NCI-H774 (cell line): ENCODE measurements at regions not wholly inside any gene's neighbourhood (a gene's known extent, or its start where the extent isn't known, plus 50 kb on each side); places are given as distances from the start of the nearest gene placed in this dataset.

Source experiments
- DNase-seq: peaks from one replicate; lab custom pipeline; 2025; lab: John Stamatoyannopoulos, UW

GRCh38 chr13:54165581-54166215 is 1137.1 kb downstream of the OLFM4 start:
- no peak for DNase-seq

- no peak for DNase-seq
Observed at GRCh38 chr13:54173996-54174395, 1145.4 kb downstream of the OLFM4 start.

- no peak for DNase-seq
Observed at GRCh38 chr13:54175466-54175865, 1146.9 kb downstream of the OLFM4 start.

- DNase-seq: no peak
Observed at GRCh38 chr13:54177466-54177865, 1148.9 kb downstream of the OLFM4 start.

- no peak for DNase-seq
Observed at GRCh38 chr13:54183166-54183565, 1154.6 kb downstream of the OLFM4 start.

GRCh38 chr13:54183728-54184127 is 1155.1 kb downstream of the OLFM4 start:
- no peak for DNase-seq

- DNase-seq: no peak
Observed at GRCh38 chr13:54184576-54184975, 1156.0 kb downstream of the OLFM4 start.

GRCh38 chr13:54185101-54185500 is 1156.5 kb downstream of the OLFM4 start:
- no peak for DNase-seq

GRCh38 chr13:54185785-54186184 is 1157.2 kb downstream of the OLFM4 start:
- no peak for DNase-seq

GRCh38 chr13:54187461-54187860 is 1158.8 kb downstream of the OLFM4 start:
- no peak for DNase-seq

- no peak for DNase-seq
Observed at GRCh38 chr13:54194233-54195024, 1165.8 kb downstream of the OLFM4 start.

- no peak for DNase-seq
Observed at GRCh38 chr13:54196684-54197083, 1168.1 kb downstream of the OLFM4 start.

- DNase-seq: no peak
Observed at GRCh38 chr13:54198911-54199310, 1170.3 kb downstream of the OLFM4 start.

- DNase-seq: no peak
Observed at GRCh38 chr13:54206626-54207025, 1178.0 kb downstream of the OLFM4 start.

- DNase-seq: no peak
Observed at GRCh38 chr13:54210397-54211049, 1181.9 kb downstream of the OLFM4 start.

GRCh38 chr13:54216221-54216620 is 1187.6 kb downstream of the OLFM4 start:
- no peak for DNase-seq

- no peak for DNase-seq
Observed at GRCh38 chr13:54226876-54227275, 1198.3 kb downstream of the OLFM4 start.

GRCh38 chr13:54232700-54233099 is 1204.1 kb downstream of the OLFM4 start:
- DNase-seq: no peak

- DNase-seq: no peak
Observed at GRCh38 chr13:54234607-54235006, 1206.0 kb downstream of the OLFM4 start.

GRCh38 chr13:54241719-54242118 is 1213.1 kb downstream of the OLFM4 start:
- DNase-seq: no peak

GRCh38 chr13:54248306-54248705 is 1219.7 kb downstream of the OLFM4 start:
- DNase-seq: no peak

- DNase-seq: no peak
Observed at GRCh38 chr13:54261856-54262255, 1233.2 kb downstream of the OLFM4 start.

GRCh38 chr13:54263868-54264267 is 1235.3 kb downstream of the OLFM4 start:
- no peak for DNase-seq
